VCaP (cell line): ENCODE measurements at regions not wholly inside any gene's neighbourhood (a gene's known extent, or its start where the extent isn't known, plus 50 kb on each side); places are given as distances from the start of the nearest gene placed in this dataset.

Experiments used
- H3K27ac ChIP-seq: fragments of 450-650 bp; 2 replicates; pipeline ENCODE4 v1.5.1; 2017
- CTCF ChIP-seq: fragments of 450-650 bp; conservative IDR thresholded peaks from 2 replicates; pipeline ENCODE4 v1.5.1; 2017; ENCODE audit warnings: mild to moderate bottlenecking, moderate library complexity

DNA sequence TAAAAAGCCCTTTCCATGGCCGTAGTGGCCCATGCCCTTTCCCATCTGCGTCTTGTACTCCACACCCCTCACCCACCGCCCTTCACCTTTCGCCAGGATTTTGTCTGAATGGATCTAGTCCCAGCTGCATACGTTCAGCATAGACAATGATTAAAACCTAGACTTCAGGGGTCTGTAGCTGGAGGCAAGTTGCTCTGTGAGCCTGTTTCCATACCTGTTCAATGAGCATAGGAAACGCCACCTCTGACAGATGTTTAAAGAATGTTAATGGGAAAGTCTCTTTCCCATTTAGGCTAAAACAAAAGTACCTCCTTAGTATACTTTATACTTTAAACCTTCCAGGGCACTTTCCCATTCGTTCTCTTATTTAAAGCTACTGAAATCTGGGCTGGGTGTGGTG lies 105.7 kb downstream of the SPRY4 start:
- TF ChIP-seq CTCF = no peak

DNA sequence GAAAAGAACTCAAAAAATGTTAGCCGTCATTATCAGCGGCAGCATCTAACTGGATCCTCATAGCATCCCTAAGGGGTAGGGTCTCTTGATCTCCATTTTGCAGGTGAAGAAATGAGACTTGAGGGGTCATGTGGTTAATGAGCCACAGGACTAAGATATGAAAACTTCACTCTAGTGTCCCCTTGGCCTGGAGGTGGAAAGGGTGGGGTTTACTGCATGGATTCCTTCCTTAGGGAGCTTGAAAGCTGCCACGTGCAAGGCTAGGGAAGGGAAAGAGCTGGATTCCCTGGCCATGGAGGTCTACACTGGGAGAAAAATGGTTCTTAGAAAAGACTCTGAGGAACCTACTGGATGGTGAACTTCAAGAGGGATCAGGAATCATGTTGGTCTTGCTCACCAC lies 107.9 kb downstream of the SPRY4 start:
- no peak for TF ChIP-seq CTCF
- H3K27ac ChIP-seq = no peak overlapping the region; the same call in 1 of the 2 replicates

More for the DNA sequence above, 105.7 kb downstream of the SPRY4 start:
- H3K27ac ChIP-seq = peak overlapping the region; percentile 86

- no peak for TF ChIP-seq CTCF
- no peak overlapping the region for H3K27ac ChIP-seq
Measured at GRCh38 chr5:142215915-142216681, 107.5 kb downstream of the NDFIP1 start.

GRCh38 chr5:142213077-142213476 lies 104.5 kb downstream of the NDFIP1 start:
- TF ChIP-seq CTCF = no peak
- H3K27ac ChIP-seq = no peak overlapping the region

DNA sequence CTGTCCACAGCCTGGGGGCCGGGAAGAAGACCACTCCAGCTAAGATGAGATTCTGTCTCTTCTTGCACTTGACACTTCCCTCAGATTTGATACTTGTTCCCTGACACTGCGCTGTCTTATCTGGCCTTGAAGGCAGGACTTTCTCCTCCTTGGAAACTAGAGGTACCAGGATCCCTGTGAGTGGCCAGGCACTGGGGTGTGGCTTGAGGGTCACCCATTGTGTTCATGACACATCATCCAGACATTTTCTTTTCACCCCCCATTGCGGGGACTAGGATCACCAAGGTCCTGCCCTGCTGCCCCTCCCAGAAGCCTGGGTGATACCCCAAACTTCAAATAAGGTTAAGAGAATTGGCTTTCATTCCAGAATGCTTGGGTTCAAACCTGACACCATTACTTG lies 103.3 kb downstream of the NDFIP1 start:
- H3K27ac ChIP-seq = no peak overlapping the region
- no peak for TF ChIP-seq CTCF

DNA sequence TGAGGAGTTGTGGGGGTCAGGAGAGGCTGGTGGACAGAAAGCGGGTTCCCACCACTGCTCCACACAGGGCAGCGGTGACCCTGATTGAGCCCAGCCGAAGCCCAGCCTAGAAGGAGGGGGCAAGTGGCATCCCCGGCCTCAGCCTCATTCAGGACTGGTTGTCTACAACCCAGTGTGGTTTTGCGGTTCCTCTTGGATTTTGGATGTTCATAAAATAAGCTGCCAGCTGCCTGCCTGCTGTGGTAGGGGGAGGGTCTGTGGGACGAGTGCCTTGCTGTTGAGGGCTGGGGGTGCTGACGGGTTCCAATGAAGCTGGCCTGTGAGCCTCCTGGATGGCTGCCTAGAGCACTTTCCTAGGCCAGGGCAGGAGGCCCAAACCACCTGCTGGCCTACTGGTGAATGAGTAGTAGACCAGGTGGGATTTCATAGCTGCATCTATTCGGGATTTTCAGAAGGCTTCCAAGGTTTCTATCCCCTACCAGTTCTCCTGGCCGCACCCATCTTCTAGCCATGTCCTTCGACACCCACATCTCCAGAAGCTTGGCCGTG lies 102.4 kb downstream of the NDFIP1 start:
- no peak for TF ChIP-seq CTCF
- H3K27ac ChIP-seq = no peak overlapping the region

DNA sequence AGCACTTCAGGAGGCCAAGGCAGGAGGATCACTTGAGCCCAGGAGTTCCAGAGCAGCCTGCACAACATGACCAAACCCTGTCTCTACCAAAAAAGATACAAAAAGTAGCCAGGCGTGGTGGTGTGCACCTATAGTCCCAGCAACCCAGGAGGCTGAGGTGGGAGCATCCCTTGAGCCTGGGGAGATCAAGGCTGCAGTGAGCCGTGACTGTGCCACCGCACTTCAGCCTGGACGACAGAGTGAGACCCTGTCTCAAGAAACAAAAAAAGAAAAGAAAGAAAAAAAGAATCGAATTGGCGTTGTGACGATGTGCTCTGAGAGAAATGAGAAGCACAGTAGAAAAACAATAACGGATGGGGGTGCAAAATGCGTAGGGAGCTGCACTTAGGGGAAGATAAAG lies 101.4 kb downstream of the NDFIP1 start:
- no peak for TF ChIP-seq CTCF
- H3K27ac ChIP-seq = no peak overlapping the region
